Stimulated activated CD8-positive, alpha-beta memory T cell treated with anti-CD3 and anti-CD28 coated beads, Interleukin-4, amount 100 ng/mL, for 24 hours (primary cell): ENCODE measurements at regions not wholly inside any gene's neighbourhood (a gene's known extent, or its start where the extent isn't known, plus 50 kb on each side); places are given as distances from the start of the nearest gene placed in this dataset.
"Not testable (repeated sequence)": the region's sequence is repeated elsewhere in the genome, so short reads cannot be mapped to it uniquely, and the experiment has no call there.

ENCODE experiments used
- DNase-seq: peaks from one replicate; pipeline ENCODE4 v3.0.0-alpha.2; 2020; ENCODE audit warnings: low read depth

- DNase-seq: no peak
Observed at GRCh38 chr3:27661797-27662196, 60.3 kb downstream of the EOMES start.

- peak; percentile 4 for DNase-seq
Observed at GRCh38 chr3:27659279-27660021, 62.7 kb downstream of the EOMES start.

GRCh38 chr3:27658741-27659140 lies 63.4 kb downstream of the EOMES start:
- DNase-seq: no peak

- DNase-seq: no peak
Observed at GRCh38 chr3:27657871-27658270, 64.3 kb downstream of the EOMES start.

GRCh38 chr3:27657404-27657803 lies 64.7 kb downstream of the EOMES start:
- DNase-seq: no peak

GRCh38 chr3:27656790-27657189 lies 65.3 kb downstream of the EOMES start:
- DNase-seq: no peak

GRCh38 chr3:27655547-27655946 lies 66.6 kb downstream of the EOMES start:
- no peak for DNase-seq

GRCh38 chr3:27653803-27654558 lies 68.1 kb downstream of the EOMES start:
- DNase-seq: no peak

GRCh38 chr3:27649277-27649676 lies 72.8 kb downstream of the EOMES start:
- no peak for DNase-seq

- DNase-seq: no peak
Observed at GRCh38 chr3:27646896-27647295, 75.2 kb downstream of the EOMES start.

GRCh38 chr3:27644941-27645340 lies 77.2 kb downstream of the EOMES start:
- no peak for DNase-seq

GRCh38 chr3:27643355-27643754 lies 78.8 kb downstream of the EOMES start:
- no peak for DNase-seq

- DNase-seq: no peak
Observed at GRCh38 chr3:27642796-27643195, 79.3 kb downstream of the EOMES start.

GRCh38 chr3:27641888-27642601 lies 80.1 kb downstream of the EOMES start:
- no peak for DNase-seq

- DNase-seq: no peak
Observed at GRCh38 chr3:27641271-27641800, 80.8 kb downstream of the EOMES start.

GRCh38 chr3:27639271-27639670 lies 82.9 kb downstream of the EOMES start:
- DNase-seq: no peak

GRCh38 chr3:27638594-27638993 lies 83.5 kb downstream of the EOMES start:
- no peak for DNase-seq

GRCh38 chr3:27637346-27637995 lies 84.7 kb downstream of the EOMES start:
- DNase-seq: no peak

GRCh38 chr3:27635006-27635405 lies 87.1 kb downstream of the EOMES start:
- DNase-seq: not testable (repeated sequence)

GRCh38 chr3:27633224-27633545 lies 88.9 kb downstream of the EOMES start:
- DNase-seq: no peak

GRCh38 chr3:27632431-27633223 lies 89.5 kb downstream of the EOMES start:
- peak; percentile 8 for DNase-seq
